ENCODE measurements at regions not wholly inside any gene's neighbourhood (a gene's known extent, or its start where the extent isn't known, plus 50 kb on each side); places are given as distances from the start of the nearest gene placed in this dataset.

- Mint-ChIP-seq H3K9me3 (no peaks in the 10 kb centered on the region), H3K27ac (no peak overlapping the region)
- no peak overlapping the region for H2AFZ ChIP-seq
Measured at GRCh38 chr2:107009275-107009674, 123.3 kb upstream of the ST6GAL2 start.

More at GRCh38 chr2:107009275-107009674, 123.3 kb upstream of the ST6GAL2 start:
- Histone ChIP-seq H3K27me3 (ENCODE audit: insufficient read depth) (no peaks in the 10 kb centered on the region), H4K20me1 (replicated peaks; ENCODE audit: insufficient read depth) (no peaks in the 10 kb centered on the region), H3K4me1 (ENCODE audit: insufficient read depth) (no peaks in the 10 kb centered on the region), H3K9me2 (ENCODE audit: insufficient read depth) (no peaks in the 10 kb centered on the region), H3K4me2 (no peak overlapping the region), H3K36me3 (ENCODE audit: insufficient read depth) (no peaks in the 10 kb centered on the region), H3K27ac (ENCODE audit: low read depth) (no peak overlapping the region), H3K79me2 (replicated peaks; ENCODE audit: insufficient read depth) (no peaks in the 10 kb centered on the region), H3F3A (replicated peaks; ENCODE audit: low read depth) (no peaks in the 10 kb centered on the region), H3K4me3 (no peak overlapping the region)
- no peak for ATAC-seq
- DNase-seq (ENCODE audit: low spot score), result no peak
- TF ChIP-seq EZH2 (IDR thresholded peaks at IDR 0.05; ENCODE audit: low read depth, unreplicated experiment), result no peak
- no peak for TF ChIP-seq ZNF462 (CRISPR knock-in tag; IDR thresholded peaks at IDR 0.05)
- TF ChIP-seq REST (IDR thresholded peaks at IDR 0.05; ENCODE audit: unreplicated experiment), result no peak
- no peak for TF ChIP-seq JUNB (IDR thresholded peaks at IDR 0.05; ENCODE audit: unreplicated experiment)
- TF ChIP-seq EZH2phosphoT487 (IDR thresholded peaks at IDR 0.05; ENCODE audit: unreplicated experiment), result no peak
- TF ChIP-seq, protein P1, sequence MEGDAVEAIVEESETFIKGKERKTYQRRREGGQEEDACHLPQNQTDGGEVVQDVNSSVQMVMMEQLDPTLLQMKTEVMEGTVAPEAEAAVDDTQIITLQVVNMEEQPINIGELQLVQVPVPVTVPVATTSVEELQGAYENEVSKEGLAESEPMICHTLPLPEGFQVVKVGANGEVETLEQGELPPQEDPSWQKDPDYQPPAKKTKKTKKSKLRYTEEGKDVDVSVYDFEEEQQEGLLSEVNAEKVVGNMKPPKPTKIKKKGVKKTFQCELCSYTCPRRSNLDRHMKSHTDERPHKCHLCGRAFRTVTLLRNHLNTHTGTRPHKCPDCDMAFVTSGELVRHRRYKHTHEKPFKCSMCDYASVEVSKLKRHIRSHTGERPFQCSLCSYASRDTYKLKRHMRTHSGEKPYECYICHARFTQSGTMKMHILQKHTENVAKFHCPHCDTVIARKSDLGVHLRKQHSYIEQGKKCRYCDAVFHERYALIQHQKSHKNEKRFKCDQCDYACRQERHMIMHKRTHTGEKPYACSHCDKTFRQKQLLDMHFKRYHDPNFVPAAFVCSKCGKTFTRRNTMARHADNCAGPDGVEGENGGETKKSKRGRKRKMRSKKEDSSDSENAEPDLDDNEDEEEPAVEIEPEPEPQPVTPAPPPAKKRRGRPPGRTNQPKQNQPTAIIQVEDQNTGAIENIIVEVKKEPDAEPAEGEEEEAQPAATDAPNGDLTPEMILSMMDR (conservative IDR thresholded peaks at IDR 0.05; ENCODE audit: low read depth in 2 of 2), result no peak
- TF ChIP-seq STAT1 (IDR thresholded peaks at IDR 0.05; ENCODE audit: unreplicated experiment), result no peak
- TF ChIP-seq ZNF114 (CRISPR knock-in tag; IDR thresholded peaks at IDR 0.05), result no peak
- TF ChIP-seq CREB1 (CRISPR knock-in tag; IDR thresholded peaks at IDR 0.05; ENCODE audit: low read depth), result no peak
- no peak for TF ChIP-seq NANOG (IDR thresholded peaks at IDR 0.05; ENCODE audit: borderline replicate concordance)
- no peak for TF ChIP-seq ZNF331 (CRISPR knock-in tag; IDR thresholded peaks at IDR 0.05; ENCODE audit: low read depth)
- TF ChIP-seq POLR2AphosphoS5 (IDR thresholded peaks at IDR 0.05; ENCODE audit: low read depth), result no peak
- TF ChIP-seq, protein P2, sequence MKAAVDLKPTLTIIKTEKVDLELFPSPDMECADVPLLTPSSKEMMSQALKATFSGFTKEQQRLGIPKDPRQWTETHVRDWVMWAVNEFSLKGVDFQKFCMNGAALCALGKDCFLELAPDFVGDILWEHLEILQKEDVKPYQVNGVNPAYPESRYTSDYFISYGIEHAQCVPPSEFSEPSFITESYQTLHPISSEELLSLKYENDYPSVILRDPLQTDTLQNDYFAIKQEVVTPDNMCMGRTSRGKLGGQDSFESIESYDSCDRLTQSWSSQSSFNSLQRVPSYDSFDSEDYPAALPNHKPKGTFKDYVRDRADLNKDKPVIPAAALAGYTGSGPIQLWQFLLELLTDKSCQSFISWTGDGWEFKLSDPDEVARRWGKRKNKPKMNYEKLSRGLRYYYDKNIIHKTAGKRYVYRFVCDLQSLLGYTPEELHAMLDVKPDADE (IDR thresholded peaks at IDR 0.05), result no peak
- Mint-ChIP-seq H3K27me3 (ENCODE audit: insufficient read depth, low read depth, poor library complexity) (peaks cover 2% of the 10 kb centered on the region), H3K36me3 (ENCODE audit: low read depth) (no peaks in the 10 kb centered on the region), H3K4me3 (no peak overlapping the region), H3K4me1 (peaks cover 2% of the 10 kb centered on the region; the same call in 2 of the 3 replicates)
